ENCODE measurements at regions not wholly inside any gene's neighbourhood (a gene's known extent, or its start where the extent isn't known, plus 50 kb on each side); places are given as distances from the start of the nearest gene placed in this dataset.

DNA sequence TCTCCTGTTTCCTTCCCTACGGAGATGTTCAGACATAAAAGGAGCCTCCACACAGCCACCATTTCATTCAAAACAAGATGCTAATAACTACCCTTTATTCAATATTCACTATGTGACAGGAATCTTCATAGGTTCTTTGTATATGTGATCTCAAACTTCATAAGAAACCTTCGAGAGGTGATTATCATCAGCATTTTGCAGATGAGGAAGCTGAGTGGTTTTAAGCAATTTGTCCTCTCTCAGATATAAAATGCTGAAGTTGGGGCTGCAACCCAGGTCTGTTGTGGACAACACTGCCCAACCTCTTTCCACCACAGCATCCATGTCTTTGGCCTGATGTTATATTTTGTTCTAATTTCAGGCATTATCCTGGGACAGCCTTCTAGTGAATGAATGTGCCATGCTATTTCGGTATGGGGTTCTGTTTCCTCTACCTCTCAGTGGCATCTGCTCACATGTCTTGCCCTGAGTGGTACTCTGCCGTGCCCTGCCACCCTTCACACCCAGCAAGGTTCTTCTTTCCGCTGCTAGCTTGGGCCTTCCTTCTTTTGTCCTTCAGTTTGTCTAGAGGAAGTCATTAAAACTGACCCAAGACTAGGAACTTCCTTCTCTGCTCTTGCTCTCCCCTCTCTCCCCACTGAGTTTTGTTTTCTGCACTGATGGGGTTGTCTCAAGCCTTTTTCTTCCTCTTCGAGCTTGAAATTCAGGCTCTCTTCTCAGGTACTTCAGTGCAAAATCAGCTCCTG lies 300.9 kb upstream of the PRDM1 start:
- H3K27me3 ChIP-seq (ENCODE audit: insufficient read depth, low read length): no peaks in the 10 kb centered on the region
- H3K4me3 ChIP-seq (ENCODE audit: low read length): no peak overlapping the region
- H3K9me3 ChIP-seq (ENCODE audit: low read length): no peaks in the 10 kb centered on the region
- H2AFZ ChIP-seq (ENCODE audit: low read depth, low read length): no peak overlapping the region
- no peaks in the 10 kb centered on the region for H3K36me3 ChIP-seq (ENCODE audit: insufficient read depth, low read length)
- no peaks in the 10 kb centered on the region for H3K4me1 ChIP-seq (ENCODE audit: insufficient read depth, low read length)

- Histone ChIP-seq H3K27me3 (ENCODE audit: insufficient read depth, low read length) (no peaks in the 10 kb centered on the region), H3K4me1 (ENCODE audit: insufficient read depth, low read length) (no peaks in the 10 kb centered on the region), H3K4me3 (ENCODE audit: low read length) (no peak overlapping the region), H3K36me3 (ENCODE audit: insufficient read depth, low read length) (no peaks in the 10 kb centered on the region), H2AFZ (ENCODE audit: low read depth, low read length) (no peak overlapping the region), H3K9me3 (ENCODE audit: low read length) (no peaks in the 10 kb centered on the region)
These were observed 302.0 kb upstream of the PRDM1 start for GRCh38 chr6:105784179-105784578.

DNA sequence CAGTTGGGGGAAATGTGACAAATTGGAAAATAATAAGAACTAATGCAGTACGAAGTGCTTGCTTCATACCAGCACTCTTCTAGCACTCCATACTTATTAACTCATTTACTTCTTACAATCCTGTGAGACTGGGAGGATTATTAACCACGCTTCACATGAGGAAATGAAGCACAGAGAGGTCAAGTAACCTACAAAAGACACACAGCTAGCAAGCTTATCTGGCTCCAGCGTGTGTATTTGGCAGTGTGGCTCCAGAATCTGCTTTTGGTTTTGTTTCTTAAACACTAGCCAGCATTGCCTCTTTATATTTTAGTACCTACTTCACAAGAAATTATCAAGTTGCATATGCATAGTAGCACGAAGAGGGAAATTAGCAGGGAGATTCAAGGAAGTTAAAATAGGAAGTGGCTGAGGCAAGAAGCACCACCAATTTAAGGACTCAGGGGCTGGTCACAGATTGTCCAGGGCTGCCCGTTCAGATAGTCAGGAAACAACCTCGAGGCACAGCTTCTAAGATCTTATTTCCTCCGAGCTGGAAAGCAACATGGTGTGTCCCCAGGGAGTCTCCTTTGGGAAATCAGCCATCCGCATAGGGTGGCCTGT lies 302.7 kb upstream of the PRDM1 start:
- H2AFZ ChIP-seq (ENCODE audit: low read depth, low read length): no peak overlapping the region
- no peaks in the 10 kb centered on the region for H3K9me3 ChIP-seq (ENCODE audit: low read length)
- no peaks in the 10 kb centered on the region for H3K27me3 ChIP-seq (ENCODE audit: insufficient read depth, low read length)
- no peak overlapping the region for H3K4me3 ChIP-seq (ENCODE audit: low read length)
- H3K4me1 ChIP-seq (ENCODE audit: insufficient read depth, low read length): no peaks in the 10 kb centered on the region
- no peaks in the 10 kb centered on the region for H3K36me3 ChIP-seq (ENCODE audit: insufficient read depth, low read length)

- H3K4me1 ChIP-seq (ENCODE audit: insufficient read depth, low read length): no peaks in the 10 kb centered on the region
- H3K9me3 ChIP-seq (ENCODE audit: low read length): no peaks in the 10 kb centered on the region
- no peak overlapping the region for H2AFZ ChIP-seq (ENCODE audit: low read depth, low read length)
- no peak overlapping the region for H3K4me3 ChIP-seq (ENCODE audit: low read length)
- no peaks in the 10 kb centered on the region for H3K27me3 ChIP-seq (ENCODE audit: insufficient read depth, low read length)
- H3K36me3 ChIP-seq (ENCODE audit: insufficient read depth, low read length): no peaks in the 10 kb centered on the region
These were observed 304.2 kb upstream of the PRDM1 start for GRCh38 chr6:105781915-105782314.

- Histone ChIP-seq H3K9me3 (ENCODE audit: low read length) (no peaks in the 10 kb centered on the region), H2AFZ (ENCODE audit: low read depth, low read length) (no peak overlapping the region), H3K27me3 (ENCODE audit: insufficient read depth, low read length) (no peaks in the 10 kb centered on the region), H3K36me3 (ENCODE audit: insufficient read depth, low read length) (no peaks in the 10 kb centered on the region), H3K4me3 (ENCODE audit: low read length) (no peak overlapping the region), H3K4me1 (ENCODE audit: insufficient read depth, low read length) (no peaks in the 10 kb centered on the region)
These were observed 304.9 kb upstream of the PRDM1 start for GRCh38 chr6:105781248-105781647.

- H2AFZ ChIP-seq (ENCODE audit: low read depth, low read length): no peak overlapping the region
These were observed 305.8 kb upstream of the PRDM1 start for GRCh38 chr6:105780146-105780860.

DNA sequence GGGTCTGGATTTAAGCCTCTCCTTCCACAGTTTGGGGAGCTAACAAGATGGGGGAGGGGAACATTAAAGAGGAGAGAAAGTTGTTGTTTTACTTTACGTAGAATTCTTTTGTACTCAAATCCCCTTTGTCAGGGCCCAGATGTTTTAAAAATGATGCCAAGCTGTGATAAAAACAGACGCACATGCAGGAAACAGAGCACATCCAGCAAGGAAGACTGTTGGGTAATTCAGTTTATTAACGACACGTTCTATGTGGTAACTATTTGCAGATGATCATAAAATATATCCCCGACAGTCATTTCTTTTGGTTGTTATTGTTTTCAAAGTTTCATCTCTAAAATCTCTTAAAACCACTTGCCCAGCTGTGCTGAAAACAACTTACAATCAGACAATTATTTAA lies 307.0 kb upstream of the PRDM1 start:
- Histone ChIP-seq H2AFZ (ENCODE audit: low read depth, low read length) (no peak overlapping the region), H3K4me1 (ENCODE audit: insufficient read depth, low read length) (no peaks in the 10 kb centered on the region), H3K4me3 (ENCODE audit: low read length) (no peak overlapping the region), H3K36me3 (ENCODE audit: insufficient read depth, low read length) (no peaks in the 10 kb centered on the region), H3K27me3 (ENCODE audit: insufficient read depth, low read length) (no peaks in the 10 kb centered on the region), H3K9me3 (ENCODE audit: low read length) (no peaks in the 10 kb centered on the region)

More at GRCh38 chr6:105780146-105780860, 305.8 kb upstream of the PRDM1 start:
- no peak overlapping the region for H3K4me3 ChIP-seq (ENCODE audit: low read length)
- no peaks in the 10 kb centered on the region for H3K4me1 ChIP-seq (ENCODE audit: insufficient read depth, low read length)
- H3K27me3 ChIP-seq (ENCODE audit: insufficient read depth, low read length): no peaks in the 10 kb centered on the region
- no peaks in the 10 kb centered on the region for H3K36me3 ChIP-seq (ENCODE audit: insufficient read depth, low read length)
- H3K9me3 ChIP-seq (ENCODE audit: low read length): no peaks in the 10 kb centered on the region

DNA sequence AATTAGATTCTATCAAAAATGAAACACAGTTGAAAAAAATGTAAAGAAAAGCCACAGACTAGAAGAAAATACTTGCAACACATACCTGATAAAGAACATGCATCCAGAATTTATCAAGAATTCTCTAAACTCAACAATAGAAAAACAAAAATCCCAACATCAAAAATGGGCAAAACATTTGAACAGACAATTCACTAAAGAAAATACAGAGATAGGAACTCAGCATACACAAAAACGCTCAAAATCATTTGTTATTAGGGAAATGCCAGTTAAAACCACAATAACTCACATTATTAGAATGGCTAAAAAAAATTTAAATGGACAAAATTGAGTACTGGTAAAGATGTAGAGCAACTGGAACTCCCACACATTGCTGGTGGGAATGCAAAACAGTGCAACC lies 311.0 kb upstream of the PRDM1 start:
- no peaks in the 10 kb centered on the region for H3K9me3 ChIP-seq (ENCODE audit: low read length)
- H3K4me1 ChIP-seq (ENCODE audit: insufficient read depth, low read length): peaks cover 3% of the 10 kb centered on the region
- no peak overlapping the region for H2AFZ ChIP-seq (ENCODE audit: low read depth, low read length)
- H3K4me3 ChIP-seq (ENCODE audit: low read length): no peak overlapping the region
- no peaks in the 10 kb centered on the region for H3K36me3 ChIP-seq (ENCODE audit: insufficient read depth, low read length)
- no peaks in the 10 kb centered on the region for H3K27me3 ChIP-seq (ENCODE audit: insufficient read depth, low read length)

DNA sequence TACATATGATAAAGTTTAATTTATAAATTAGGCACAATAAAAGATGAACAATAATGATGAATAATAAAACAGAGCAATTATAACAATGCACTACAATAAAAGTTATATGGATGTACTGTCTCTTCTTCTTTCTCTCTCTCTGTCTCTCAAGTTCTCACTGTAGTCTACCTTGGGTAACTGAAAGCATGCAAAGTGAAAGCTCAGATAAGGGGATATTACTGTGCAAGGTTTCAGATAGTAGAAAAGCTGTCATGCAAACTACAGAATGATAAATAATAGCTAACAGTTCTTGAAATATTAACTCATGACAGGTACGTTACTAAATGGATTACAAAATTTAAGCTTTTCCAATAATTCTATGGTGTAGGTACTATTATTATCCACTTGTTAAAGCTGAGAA lies 311.9 kb upstream of the PRDM1 start:
- no peaks in the 10 kb centered on the region for H3K9me3 ChIP-seq (ENCODE audit: low read length)
- H3K4me3 ChIP-seq (ENCODE audit: low read length): no peak overlapping the region
- peaks cover 3% of the 10 kb centered on the region for H3K4me1 ChIP-seq (ENCODE audit: insufficient read depth, low read length)
- H3K36me3 ChIP-seq (ENCODE audit: insufficient read depth, low read length): no peaks in the 10 kb centered on the region
- no peaks in the 10 kb centered on the region for H3K27me3 ChIP-seq (ENCODE audit: insufficient read depth, low read length)
- no peak overlapping the region for H2AFZ ChIP-seq (ENCODE audit: low read depth, low read length)

GRCh38 chr6:105771313-105771970 lies 314.7 kb upstream of the PRDM1 start:
- H3K4me1 ChIP-seq (ENCODE audit: insufficient read depth, low read length): peaks cover 3% of the 10 kb centered on the region
- H2AFZ ChIP-seq (ENCODE audit: low read depth, low read length): no peak overlapping the region
- H3K27me3 ChIP-seq (ENCODE audit: insufficient read depth, low read length): no peaks in the 10 kb centered on the region

DNA sequence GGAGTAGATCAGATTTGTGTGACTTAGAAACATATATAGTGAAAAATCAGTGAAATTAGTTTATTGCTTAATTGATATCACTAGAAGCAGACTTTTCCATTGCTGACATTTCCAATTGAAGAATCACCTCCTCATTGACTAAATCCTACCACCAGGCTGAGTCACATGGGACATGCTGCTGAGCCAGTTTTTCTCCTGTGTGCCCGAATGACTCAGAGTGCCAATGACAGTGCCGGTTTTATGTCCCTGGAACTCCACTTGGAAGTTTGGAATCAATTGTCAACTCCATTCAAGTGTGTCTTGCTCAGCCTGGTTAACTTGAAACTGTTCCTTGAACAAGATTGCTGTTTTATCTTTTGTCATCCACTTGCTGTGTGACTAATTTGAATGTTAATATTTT lies 316.1 kb upstream of the PRDM1 start:
- no peaks in the 10 kb centered on the region for H3K36me3 ChIP-seq (ENCODE audit: insufficient read depth, low read length)
- no peak overlapping the region for H3K4me3 ChIP-seq (ENCODE audit: low read length)
- no peak overlapping the region for H2AFZ ChIP-seq (ENCODE audit: low read depth, low read length)
- H3K27me3 ChIP-seq (ENCODE audit: insufficient read depth, low read length): no peaks in the 10 kb centered on the region
- no peaks in the 10 kb centered on the region for H3K9me3 ChIP-seq (ENCODE audit: low read length)
- peaks cover 3% of the 10 kb centered on the region for H3K4me1 ChIP-seq (ENCODE audit: insufficient read depth, low read length)

More at GRCh38 chr6:105771313-105771970, 314.7 kb upstream of the PRDM1 start:
- H3K9me3 ChIP-seq (ENCODE audit: low read length): no peaks in the 10 kb centered on the region
- H3K4me3 ChIP-seq (ENCODE audit: low read length): no peak overlapping the region
- no peaks in the 10 kb centered on the region for H3K36me3 ChIP-seq (ENCODE audit: insufficient read depth, low read length)

GRCh38 chr6:105769197-105769596 lies 316.9 kb upstream of the PRDM1 start:
- Histone ChIP-seq H3K9me3 (ENCODE audit: low read length) (no peaks in the 10 kb centered on the region), H2AFZ (ENCODE audit: low read depth, low read length) (no peak overlapping the region), H3K27me3 (ENCODE audit: insufficient read depth, low read length) (no peaks in the 10 kb centered on the region), H3K4me1 (ENCODE audit: insufficient read depth, low read length) (peaks cover 3% of the 10 kb centered on the region), H3K36me3 (ENCODE audit: insufficient read depth, low read length) (no peaks in the 10 kb centered on the region), H3K4me3 (ENCODE audit: low read length) (no peak overlapping the region)

- H3K27me3 ChIP-seq (ENCODE audit: insufficient read depth, low read length): no peaks in the 10 kb centered on the region
- H3K4me3 ChIP-seq (ENCODE audit: low read length): no peak overlapping the region
- no peaks in the 10 kb centered on the region for H3K9me3 ChIP-seq (ENCODE audit: low read length)
- peaks cover 3% of the 10 kb centered on the region for H3K4me1 ChIP-seq (ENCODE audit: insufficient read depth, low read length)
- no peaks in the 10 kb centered on the region for H3K36me3 ChIP-seq (ENCODE audit: insufficient read depth, low read length)
- H2AFZ ChIP-seq (ENCODE audit: low read depth, low read length): no peak overlapping the region
These were observed 318.6 kb upstream of the PRDM1 start for GRCh38 chr6:105767541-105767940.

Measured in neuron (in vitro differentiated cells).